HAP-1 (cell line): ENCODE measurements at regions not wholly inside any gene's neighbourhood (a gene's known extent, or its start where the extent isn't known, plus 50 kb on each side); places are given as distances from the start of the nearest gene placed in this dataset.
"Not testable (repeated sequence)": the region's sequence is repeated elsewhere in the genome, so short reads cannot be mapped to it uniquely, and the experiment has no call there.

Source experiments
- DNase-seq, 2 experiments: peaks; one replicate each; pipeline ENCODE4 v3.0.0-alpha.2; 2016 to 2020; ENCODE audit warnings: low spot score in 2 of 2
- H3K27me3 ChIP-seq: fragments of 250-450 bp; sonication (Bioruptor Pico); 2 replicates; pipeline ENCODE4 v1.5.1; 2020; ENCODE audit warnings: low read depth, mild to moderate bottlenecking, moderate library complexity
- H3K36me3 ChIP-seq: fragments of 250-450 bp; sonication (Bioruptor Pico); replicated peaks from 2 replicates; pipeline ENCODE4 v1.5.1; 2020; ENCODE audit warnings: mild to moderate bottlenecking
- H3K4me1 ChIP-seq: fragments of 250-450 bp; sonication (Bioruptor Pico); 2 replicates; pipeline ENCODE4 v1.5.1; 2020; ENCODE audit warnings: mild to moderate bottlenecking
- H3K4me3 ChIP-seq: fragments of 250-450 bp; sonication (Bioruptor Pico); 2 replicates; pipeline ENCODE4 v1.5.1; 2020; ENCODE audit warnings: mild to moderate bottlenecking, moderate library complexity
- H3K9me3 ChIP-seq: fragments of 250-450 bp; sonication (Bioruptor Pico); 2 replicates; pipeline ENCODE4 v1.5.1; 2020; ENCODE audit warnings: mild to moderate bottlenecking, moderate library complexity
- in situ Hi-C: fragments of 300-500 bp; cut with MboI; formaldehyde crosslinking; loops from 3 replicates; pipeline ENCODE4 v1.14.3; 2020; ENCODE audit warnings: low sequenced_read_pairs, inconsistent platforms, mixed read lengths

DNA sequence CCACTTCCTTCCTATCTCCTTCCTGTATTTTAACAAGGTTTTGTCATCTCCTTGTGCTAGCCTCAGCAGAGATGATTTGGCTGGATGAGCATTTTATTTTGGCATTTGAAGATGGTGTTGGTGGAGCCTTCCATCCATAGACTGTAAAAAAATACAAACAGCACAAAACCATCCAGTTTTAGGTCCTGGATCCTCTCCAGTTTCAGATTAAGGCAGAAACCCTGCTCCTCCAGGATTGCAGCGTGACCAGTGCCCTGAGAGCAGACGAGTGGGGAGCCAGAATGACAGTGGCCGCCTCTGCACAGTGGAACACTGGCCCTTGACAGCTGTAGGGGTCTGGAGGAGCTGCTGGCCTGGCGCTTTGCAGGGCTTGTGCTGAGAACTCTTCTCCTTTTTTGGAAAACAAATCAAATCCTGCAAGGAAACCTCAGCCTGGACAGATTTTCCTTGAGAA is 72.2 kb upstream of the GADD45A start:
- Histone ChIP-seq H3K4me1 (peaks cover 10% of the 10 kb centered on the region), H3K4me3 (no peak overlapping the region), H3K9me3 (0 out of 2 replicates have a peak, but pooled peaks cover 3% of the 10 kb centered on the region), H3K27me3 (no peaks in the 10 kb centered on the region), H3K36me3 (no peaks in the 10 kb centered on the region)
- DNase-seq = no peak
- in situ Hi-C loops = no loop called here

DNA sequence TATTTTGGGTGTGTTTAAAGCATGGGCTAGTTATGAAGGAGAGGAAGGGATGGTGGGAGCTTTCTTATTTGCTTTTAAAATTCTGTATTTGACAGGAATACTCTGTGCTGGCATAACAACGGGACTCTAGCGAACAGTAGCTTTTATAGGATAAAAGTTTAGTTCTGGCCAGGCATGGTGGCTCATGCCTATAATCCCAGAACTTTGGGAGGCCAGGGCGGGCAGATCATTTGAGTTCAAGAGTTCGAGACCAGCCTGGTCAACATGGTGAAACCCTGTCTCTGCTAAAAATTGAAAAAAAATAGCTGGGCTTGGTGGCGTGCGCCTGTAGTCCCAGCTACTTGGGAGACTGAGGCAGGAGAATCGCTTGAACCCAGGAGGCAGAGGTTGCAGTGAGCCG is 71.5 kb upstream of the GADD45A start:
- H3K36me3 ChIP-seq, in situ Hi-C loops, H3K27me3 ChIP-seq, H3K9me3 ChIP-seq, DNase-seq, H3K4me3 ChIP-seq: not testable (repeated sequence)
- H3K4me1 ChIP-seq = peaks cover 10% of the 10 kb centered on the region

DNA sequence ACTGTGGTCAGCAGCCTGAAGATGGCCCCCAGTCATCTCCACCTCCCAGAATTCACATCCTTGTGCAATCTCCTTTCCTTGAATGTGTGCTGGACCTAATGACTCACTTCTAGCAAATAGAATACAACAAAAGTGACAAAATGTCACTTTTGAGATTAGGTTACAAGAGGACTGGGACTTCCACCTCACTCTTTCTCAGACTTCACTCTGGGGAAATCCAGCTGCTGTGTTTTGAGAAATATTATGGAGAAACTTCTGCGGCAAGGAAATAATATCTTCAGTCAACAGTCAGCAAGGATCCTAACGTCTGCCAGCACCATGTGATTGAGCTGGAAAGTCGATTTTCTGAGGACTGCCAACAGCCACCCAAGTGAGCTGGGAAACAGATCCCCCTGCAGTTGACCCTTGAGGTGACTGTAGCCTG is 70.5 kb upstream of the GADD45A start:
- H3K9me3 ChIP-seq = 0 out of 2 replicates have a peak, but pooled peaks cover 3% of the 10 kb centered on the region

DNA sequence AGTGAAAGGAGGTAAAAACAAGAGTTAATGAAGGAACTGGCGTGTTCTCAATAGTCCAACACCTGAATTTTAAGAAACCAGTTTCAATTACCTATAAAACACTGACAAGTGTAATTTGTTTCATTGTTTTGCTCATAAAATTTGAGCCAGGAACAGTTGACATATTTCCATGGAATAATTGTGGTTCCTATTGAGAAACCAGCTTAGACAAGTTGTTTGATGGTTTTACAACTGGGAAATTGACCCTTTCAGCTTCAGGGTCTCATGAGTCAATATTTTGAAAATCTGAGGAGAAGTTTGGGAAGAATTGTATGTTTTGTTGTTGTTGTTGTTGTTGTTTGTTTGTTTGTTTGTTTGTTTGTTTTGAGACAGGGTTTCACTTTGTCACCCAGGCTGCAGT is 69.1 kb upstream of the GADD45A start:
- Histone ChIP-seq H3K4me1 (peaks cover 10% of the 10 kb centered on the region), H3K9me3 (0 out of 2 replicates have a peak, but pooled peaks cover 3% of the 10 kb centered on the region), H3K4me3 (no peak overlapping the region), H3K36me3 (no peaks in the 10 kb centered on the region), H3K27me3 (no peaks in the 10 kb centered on the region)
- no peak for DNase-seq
- in situ Hi-C loops = no loop called here

More for the DNA sequence above, 70.5 kb upstream of the GADD45A start:
- DNase-seq = no peak
- H3K4me1 ChIP-seq = peaks cover 10% of the 10 kb centered on the region
- no peak overlapping the region for H3K4me3 ChIP-seq
- in situ Hi-C loops = no loop called here
- no peaks in the 10 kb centered on the region for H3K27me3 ChIP-seq
- H3K36me3 ChIP-seq = no peaks in the 10 kb centered on the region

DNA sequence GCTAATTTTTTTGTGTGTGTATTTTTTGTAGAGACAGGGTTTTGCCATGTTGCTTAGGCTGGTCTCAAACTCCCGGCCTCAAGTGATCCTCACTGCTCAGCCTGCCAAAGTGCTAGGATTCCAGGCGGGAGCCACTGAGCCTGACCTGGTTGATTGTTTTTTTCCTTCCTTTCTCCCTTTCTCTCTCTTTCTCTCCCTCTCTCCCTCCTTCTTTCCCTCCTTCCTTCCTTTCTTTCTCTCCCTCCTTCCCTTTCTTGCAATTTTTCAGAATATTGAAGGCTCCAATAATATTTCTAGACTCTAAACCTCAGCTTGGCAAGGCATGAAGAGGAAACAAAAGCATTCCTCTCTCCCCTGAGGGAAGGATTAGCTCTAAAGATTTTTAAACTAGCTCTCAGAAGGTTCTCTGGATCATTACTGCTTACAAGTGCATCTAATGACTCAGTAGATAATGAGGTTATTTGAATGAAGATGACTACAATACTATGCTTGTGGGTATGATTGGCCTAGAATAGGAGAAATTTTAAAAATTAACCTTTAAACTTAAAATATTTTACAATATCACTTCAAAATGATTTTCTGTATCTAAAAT is 68.5 kb upstream of the GADD45A start:
- peak in 1 of 2 experiments; percentile 79 for DNase-seq
- H3K9me3 ChIP-seq = 0 out of 2 replicates have a peak, but pooled peaks cover 3% of the 10 kb centered on the region
- no peaks in the 10 kb centered on the region for H3K27me3 ChIP-seq
- no peaks in the 10 kb centered on the region for H3K36me3 ChIP-seq
- in situ Hi-C loops = no loop called here
- H3K4me3 ChIP-seq = no peak overlapping the region
- peaks cover 10% of the 10 kb centered on the region for H3K4me1 ChIP-seq

DNA sequence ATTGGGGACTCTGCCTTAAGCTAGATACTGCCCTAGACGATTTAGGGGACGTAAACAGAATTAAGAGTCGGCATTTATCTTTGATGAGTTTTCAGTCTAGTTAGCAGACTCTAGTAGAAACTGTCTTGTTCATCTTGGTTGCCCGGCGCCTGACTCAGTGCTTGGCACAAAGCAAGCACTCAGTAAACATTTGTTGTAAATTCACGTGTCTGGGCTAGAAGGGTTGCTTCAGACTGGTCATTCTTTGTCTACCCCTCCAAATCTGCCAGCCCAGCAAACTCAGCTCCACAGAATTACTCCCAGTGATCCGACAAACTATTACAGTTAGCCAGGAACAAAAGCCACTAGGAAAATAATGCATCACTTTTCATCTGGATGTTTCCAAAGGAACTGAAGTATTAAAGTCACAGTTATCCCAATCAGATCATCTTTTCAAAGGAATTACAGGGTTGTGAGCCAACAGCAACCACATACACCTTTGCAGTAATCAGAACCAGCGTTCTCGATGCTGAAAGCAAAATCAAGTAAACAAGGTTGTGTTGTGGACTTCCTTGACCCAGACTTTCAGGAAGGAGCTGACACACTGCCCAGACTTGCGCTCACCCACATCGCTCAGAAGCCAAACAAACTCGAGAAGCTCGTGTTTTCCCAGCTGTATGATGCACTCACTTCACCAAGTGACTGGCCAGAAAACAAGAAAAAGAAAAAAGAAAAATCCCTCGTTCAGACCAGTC is 66.5 kb upstream of the GADD45A start:
- H3K4me1 ChIP-seq = peaks cover 10% of the 10 kb centered on the region
- no peaks in the 10 kb centered on the region for H3K36me3 ChIP-seq
- no peak overlapping the region for H3K4me3 ChIP-seq
- 0 out of 2 replicates have a peak, but pooled peaks cover 3% of the 10 kb centered on the region for H3K9me3 ChIP-seq
- no peak for DNase-seq
- no peaks in the 10 kb centered on the region for H3K27me3 ChIP-seq
- in situ Hi-C loops = no loop called here

DNA sequence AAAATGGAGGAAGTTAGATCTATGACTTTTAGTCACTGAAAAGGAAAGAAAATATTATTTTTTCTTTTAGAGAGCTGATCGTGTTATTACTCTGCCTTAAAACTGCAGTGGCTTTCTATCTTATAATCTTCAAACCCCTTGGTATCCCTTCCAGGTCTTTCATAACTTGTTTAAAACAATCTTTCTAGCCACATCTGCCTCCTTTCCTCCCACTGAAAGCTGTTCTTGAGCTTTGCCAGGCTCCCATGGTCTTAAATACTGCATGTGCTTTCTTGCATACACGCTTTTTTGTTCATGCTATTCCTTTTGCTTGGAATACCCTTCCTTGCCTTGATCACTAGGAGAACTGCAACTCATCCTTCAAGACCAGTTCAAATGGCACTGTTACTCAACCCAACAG is 65.9 kb upstream of the GADD45A start:
- in situ Hi-C loops = no loop called here
- no peak overlapping the region for H3K4me3 ChIP-seq
- peaks cover 10% of the 10 kb centered on the region for H3K4me1 ChIP-seq
- no peak for DNase-seq
- H3K36me3 ChIP-seq = no peaks in the 10 kb centered on the region
- 0 out of 2 replicates have a peak, but pooled peaks cover 3% of the 10 kb centered on the region for H3K9me3 ChIP-seq
- no peaks in the 10 kb centered on the region for H3K27me3 ChIP-seq

DNA sequence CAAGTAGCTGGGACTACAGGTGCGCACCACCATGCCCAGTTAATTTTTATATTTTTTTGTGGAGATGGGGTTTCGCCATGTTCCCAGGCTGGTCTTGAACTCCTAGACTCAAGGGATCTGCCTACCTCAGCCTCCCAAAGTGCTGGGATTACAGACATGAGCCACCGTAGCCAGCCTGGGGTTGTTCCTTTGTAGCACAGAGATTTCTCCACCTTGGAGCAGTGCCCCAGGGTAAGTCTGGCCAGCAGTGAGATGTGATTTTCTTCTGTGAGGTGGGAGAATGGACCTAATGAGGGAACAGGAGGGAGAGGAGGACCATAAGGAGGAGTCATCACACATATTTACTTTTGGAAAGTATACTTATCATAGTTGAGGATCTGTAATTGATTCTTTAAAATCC is 61.1 kb upstream of the GADD45A start:
- in situ Hi-C loops = no loop called here
- no peaks in the 10 kb centered on the region for H3K27me3 ChIP-seq
- H3K4me1 ChIP-seq = no peaks in the 10 kb centered on the region
- DNase-seq = no peak
- H3K9me3 ChIP-seq = no peaks in the 10 kb centered on the region; the same call in 1 of the 2 replicates
- no peaks in the 10 kb centered on the region for H3K36me3 ChIP-seq
- no peak overlapping the region for H3K4me3 ChIP-seq

DNA sequence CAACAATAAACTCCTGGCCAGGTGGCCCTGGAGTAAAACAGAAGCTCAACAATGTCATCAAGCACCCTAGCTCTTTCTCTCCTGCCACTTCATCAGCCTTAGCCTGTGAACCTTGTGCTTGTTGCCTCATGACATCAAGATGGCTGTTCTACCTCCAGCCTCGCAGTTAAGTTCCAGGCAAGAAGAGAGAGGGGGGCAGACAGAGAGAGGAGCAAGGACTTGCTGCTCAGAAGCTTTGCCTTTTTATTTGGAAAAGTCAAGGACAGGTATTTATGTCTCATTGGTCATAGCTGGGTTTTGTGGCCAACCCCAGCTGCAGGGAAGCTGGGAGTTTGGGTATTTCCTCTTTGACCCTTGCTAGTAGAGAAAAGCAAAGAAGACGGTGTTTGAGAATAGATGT is 60.3 kb upstream of the GADD45A start:
- in situ Hi-C loops = no loop called here
- DNase-seq = no peak

DNA sequence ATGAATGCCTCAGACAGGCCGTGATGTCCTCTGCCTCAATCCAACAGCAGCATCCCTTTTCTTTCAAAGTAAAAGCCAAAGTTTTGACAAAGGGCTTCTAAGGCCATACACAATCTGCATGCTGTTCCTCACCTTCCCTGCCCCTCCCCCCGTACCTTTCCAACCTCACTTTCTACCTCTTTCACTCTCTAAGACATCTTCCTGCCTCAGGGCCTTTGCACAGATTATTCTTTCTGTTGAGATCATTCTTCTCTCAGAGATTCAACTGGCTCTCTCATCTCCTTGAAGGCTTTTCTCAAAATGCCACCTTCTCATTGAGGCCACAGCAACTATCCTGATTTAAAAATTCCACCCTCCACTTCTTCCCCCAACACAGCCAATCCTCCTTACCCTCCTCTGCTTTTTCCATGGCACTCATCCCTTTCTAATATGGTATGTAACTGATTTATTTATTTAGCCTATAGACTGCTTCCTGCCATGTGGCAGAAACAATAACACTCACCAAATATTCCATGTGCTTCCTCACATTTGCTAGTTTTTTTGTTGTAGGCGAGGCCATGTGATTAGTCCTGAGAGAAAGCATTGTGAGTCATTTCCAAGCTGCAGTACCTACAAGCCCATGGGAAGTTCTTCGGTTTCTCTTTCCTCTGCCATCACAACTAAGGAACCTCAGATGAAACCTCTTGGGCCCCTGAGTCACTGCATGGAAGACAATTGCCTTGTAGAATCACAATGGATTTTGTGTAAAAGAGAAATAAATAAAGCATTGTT is 58.7 kb upstream of the GADD45A start:
- in situ Hi-C loops = no loop called here
- Histone ChIP-seq H3K27me3 (no peaks in the 10 kb centered on the region), H3K4me1 (no peaks in the 10 kb centered on the region), H3K9me3 (no peaks in the 10 kb centered on the region; the same call in 1 of the 2 replicates), H3K4me3 (no peak overlapping the region), H3K36me3 (no peaks in the 10 kb centered on the region)
- no peak for DNase-seq

More for the DNA sequence above, 60.3 kb upstream of the GADD45A start:
- no peaks in the 10 kb centered on the region for H3K36me3 ChIP-seq
- no peak overlapping the region for H3K4me3 ChIP-seq
- no peaks in the 10 kb centered on the region for H3K27me3 ChIP-seq
- no peaks in the 10 kb centered on the region for H3K4me1 ChIP-seq
- H3K9me3 ChIP-seq = no peaks in the 10 kb centered on the region; the same call in 1 of the 2 replicates

DNA sequence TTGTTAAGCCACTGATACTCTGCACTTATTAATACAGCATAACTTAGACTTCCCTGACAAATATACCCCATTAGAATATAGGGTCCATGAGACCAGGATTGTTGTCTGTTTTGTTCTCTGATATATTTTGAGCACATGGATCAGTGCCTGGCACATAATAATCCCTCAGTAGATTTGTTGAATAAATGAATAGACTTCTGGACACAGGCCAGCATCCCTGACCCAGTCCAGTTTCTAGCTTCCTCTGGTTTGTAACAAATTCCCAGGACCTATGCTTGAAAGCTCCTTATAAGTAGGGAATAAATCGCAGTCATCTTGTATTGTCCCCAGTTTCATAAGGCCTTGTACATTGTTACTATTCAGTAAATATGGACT is 58.2 kb upstream of the GADD45A start:
- no peak for DNase-seq
- Histone ChIP-seq H3K36me3 (no peaks in the 10 kb centered on the region), H3K27me3 (no peaks in the 10 kb centered on the region), H3K4me3 (no peak overlapping the region), H3K9me3 (no peaks in the 10 kb centered on the region; the same call in 1 of the 2 replicates), H3K4me1 (no peaks in the 10 kb centered on the region)
- in situ Hi-C loops = no loop called here

DNA sequence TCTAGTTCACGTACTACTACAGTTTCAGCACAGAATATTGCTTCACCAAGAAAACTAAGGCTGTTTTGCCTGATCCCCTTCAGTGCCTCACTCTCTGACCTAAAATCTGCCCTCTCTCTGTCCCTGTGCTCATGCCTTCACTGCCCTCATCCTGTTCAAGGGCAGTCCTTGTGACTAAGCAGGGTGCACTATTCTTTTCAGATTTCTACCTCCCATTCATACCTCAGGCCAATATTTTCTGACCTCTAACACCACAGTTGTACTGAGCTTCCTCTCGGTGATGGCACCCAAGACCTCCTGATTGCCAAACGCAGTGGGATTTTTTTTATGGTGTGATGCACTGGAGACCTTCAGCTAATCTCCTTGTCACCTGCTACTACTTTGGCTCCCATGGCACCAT is 57.7 kb upstream of the GADD45A start:
- H3K9me3 ChIP-seq = no peaks in the 10 kb centered on the region; the same call in 1 of the 2 replicates
- in situ Hi-C loops = no loop called here
- H3K4me1 ChIP-seq = no peaks in the 10 kb centered on the region
- no peak overlapping the region for H3K4me3 ChIP-seq
- H3K27me3 ChIP-seq = no peaks in the 10 kb centered on the region
- no peaks in the 10 kb centered on the region for H3K36me3 ChIP-seq
- DNase-seq = no peak

DNA sequence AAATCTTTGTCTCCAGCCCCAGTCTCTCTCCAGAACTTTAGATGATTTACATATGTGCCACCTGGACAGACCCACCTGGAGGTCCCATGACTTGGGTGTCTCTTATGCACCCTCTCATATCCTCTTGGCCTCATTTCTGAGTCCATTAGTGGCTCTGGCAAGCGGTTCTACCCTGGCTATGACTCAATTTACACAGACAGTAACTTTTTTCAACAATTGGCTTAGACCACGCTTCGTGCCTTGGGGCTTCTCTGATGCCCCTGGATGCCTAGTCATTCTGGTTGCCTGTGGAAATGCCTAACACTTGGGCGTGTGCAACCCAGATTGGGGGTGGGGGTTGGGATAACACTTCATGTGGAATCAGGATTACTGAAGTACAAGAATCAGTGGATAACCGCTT is 57.1 kb upstream of the GADD45A start:
- Histone ChIP-seq H3K4me3 (no peak overlapping the region), H3K27me3 (no peaks in the 10 kb centered on the region), H3K36me3 (no peaks in the 10 kb centered on the region), H3K9me3 (no peaks in the 10 kb centered on the region; the same call in 1 of the 2 replicates), H3K4me1 (no peaks in the 10 kb centered on the region)
- in situ Hi-C loops = no loop called here
- no peak for DNase-seq
